Jurkat, Clone E6-1 (cell line): ENCODE measurements at regions not wholly inside any gene's neighbourhood (a gene's known extent, or its start where the extent isn't known, plus 50 kb on each side); places are given as distances from the start of the nearest gene placed in this dataset.

Source experiments
- DNase-seq: peaks from one replicate; pipeline ENCODE4 v3.0.0-alpha.2; 2011; ENCODE audit warnings: low read depth, low spot score
- H3K4me3 ChIP-seq: 2 replicates; pipeline ENCODE4 v1.5.1; 2011; ENCODE audit warnings: mild to moderate bottlenecking, low read length, control low read depth, moderate library complexity

DNA sequence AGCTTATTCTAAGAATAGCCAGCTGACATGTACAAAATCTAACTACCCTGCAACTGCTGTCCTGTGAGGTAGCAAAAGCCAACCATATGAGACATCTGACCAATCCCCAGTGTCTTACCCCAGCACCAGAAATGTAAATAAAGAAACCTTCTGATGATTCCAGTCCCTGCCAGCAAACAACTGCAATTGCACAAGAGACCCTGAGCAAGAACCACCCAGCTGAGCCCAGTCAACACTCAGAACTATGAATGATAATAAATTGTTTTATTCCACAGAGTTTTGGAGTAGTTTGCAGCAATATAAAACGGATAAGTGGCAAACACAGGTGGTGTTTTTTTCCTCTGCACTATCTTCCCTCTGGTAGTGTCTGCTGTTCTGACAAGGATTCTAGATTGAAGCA, 94.9 kb downstream of the ERCC5 start:
- H3K4me3 ChIP-seq = no peak overlapping the region
- DNase-seq = no peak

DNA sequence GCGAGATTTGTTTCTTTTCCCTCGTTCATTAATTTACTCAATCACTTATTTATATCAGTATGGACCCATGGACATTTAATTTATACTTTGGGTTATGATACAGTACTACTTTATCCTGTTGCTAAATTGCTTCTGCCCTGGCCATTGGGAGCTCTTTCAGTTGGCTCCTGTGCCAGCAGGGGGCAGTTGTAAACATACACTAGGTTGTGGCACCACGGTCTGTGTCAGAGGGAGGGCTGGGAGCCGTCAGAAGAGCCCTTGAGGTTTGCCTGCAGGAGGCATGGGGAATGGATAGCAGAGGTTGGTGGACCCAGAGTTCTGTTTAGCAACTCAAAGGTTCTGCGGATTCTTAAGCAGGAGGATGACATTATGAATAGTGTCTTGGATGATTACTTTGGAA, 94.3 kb downstream of the ERCC5 start:
- no peak for DNase-seq
- no peak overlapping the region for H3K4me3 ChIP-seq

DNA sequence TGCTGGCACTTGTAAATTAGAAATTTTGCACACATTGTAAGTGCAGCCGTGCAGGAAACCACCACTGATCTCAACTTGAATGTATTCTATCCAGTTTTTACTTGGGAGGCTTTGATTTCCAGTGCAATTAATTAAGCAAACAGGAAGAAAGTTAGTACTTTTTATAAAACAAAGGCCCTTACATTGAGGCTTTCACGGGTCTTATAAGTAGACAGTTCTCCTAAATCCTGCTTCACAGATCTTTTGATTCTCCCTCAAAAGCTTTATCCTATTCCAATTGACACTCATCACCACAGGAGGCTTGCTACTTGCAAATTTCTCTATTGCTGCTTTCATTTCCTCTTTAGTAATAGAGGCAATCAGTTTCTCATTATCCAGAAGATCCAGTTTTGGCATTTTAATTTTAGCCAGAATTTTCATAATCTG, 90.1 kb downstream of the ERCC5 start:
- no peak for DNase-seq
- H3K4me3 ChIP-seq = no peak overlapping the region

DNA sequence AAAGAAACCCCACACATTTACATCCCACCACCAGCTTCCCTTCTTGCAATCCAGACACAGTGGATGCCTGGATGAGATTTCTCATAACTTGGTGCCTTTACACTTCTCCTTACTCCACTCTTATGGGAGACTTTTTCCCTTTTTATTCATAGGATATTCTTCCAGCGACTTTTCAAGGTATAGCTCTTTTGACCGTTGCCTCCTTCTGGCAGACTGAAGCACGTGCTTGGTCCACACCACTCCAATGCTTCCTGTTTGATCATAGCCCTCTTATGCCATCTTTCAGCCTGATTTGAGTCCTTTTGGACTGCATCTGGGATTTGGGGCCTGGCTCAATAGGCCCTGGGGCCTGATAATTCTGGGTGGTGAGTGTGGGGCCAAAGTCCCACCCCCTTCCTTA, 87.7 kb downstream of the ERCC5 start:
- H3K4me3 ChIP-seq = no peak overlapping the region
- no peak for DNase-seq

DNA sequence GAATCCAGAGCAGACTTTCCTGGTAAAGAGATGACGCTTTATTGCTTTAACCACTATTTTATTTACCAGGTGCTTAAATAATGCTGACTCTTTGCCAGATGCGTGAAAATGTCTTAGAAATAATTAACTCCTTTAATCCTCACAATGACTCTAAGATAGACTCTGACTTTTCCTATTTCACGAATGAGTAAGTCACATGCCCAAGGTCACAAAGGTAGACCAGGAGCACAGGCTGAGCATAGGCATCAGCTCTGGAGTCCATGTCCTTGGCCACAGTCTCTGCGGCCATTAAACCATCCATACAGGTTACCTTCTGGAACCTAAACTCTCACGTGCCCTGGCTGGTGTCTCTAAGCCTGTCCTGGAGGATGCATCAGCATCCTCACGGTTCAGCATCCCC, 87.3 kb downstream of the ERCC5 start:
- no peak for DNase-seq
- no peak overlapping the region for H3K4me3 ChIP-seq

DNA sequence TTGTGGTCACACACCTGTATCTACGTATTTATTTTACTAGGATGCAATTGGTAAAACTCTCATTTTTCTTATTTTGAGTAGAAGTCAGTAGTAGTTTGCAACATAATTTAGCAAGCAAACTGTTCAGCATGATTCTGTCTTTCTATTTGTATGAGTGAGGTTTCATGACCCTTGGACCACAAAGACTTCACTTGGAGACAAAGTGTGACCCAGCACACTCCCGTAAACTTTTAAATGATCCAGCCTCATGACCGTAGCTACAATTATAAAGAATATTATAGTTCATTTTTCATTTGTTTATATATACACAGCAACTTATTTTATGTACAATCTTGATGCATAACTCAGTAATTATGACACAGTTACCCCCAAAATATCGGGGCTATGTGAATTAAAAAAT, 86.5 kb downstream of the ERCC5 start:
- DNase-seq = no peak

DNA sequence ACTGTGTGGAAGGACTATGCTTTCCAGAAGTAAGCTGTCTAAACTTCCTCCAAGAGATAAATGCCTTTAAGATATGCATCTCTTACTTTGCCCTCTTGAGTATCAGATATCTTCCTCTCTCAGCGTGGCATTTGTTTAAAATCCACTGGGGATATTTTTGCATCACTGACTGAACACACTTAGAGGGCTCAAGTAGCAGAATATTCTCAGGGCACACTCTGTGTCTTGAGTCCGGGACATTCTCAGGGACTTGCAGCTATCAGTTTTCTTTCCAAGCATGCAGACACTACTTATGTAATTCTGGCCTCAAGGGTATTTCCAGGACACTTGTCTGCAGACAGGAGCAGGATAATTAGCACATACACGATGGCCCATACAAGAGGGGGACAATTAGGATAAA, 84.7 kb downstream of the ERCC5 start:
- no peak overlapping the region for H3K4me3 ChIP-seq
- no peak for DNase-seq

More for the DNA sequence above, 86.5 kb downstream of the ERCC5 start:
- H3K4me3 ChIP-seq = no peak overlapping the region

DNA sequence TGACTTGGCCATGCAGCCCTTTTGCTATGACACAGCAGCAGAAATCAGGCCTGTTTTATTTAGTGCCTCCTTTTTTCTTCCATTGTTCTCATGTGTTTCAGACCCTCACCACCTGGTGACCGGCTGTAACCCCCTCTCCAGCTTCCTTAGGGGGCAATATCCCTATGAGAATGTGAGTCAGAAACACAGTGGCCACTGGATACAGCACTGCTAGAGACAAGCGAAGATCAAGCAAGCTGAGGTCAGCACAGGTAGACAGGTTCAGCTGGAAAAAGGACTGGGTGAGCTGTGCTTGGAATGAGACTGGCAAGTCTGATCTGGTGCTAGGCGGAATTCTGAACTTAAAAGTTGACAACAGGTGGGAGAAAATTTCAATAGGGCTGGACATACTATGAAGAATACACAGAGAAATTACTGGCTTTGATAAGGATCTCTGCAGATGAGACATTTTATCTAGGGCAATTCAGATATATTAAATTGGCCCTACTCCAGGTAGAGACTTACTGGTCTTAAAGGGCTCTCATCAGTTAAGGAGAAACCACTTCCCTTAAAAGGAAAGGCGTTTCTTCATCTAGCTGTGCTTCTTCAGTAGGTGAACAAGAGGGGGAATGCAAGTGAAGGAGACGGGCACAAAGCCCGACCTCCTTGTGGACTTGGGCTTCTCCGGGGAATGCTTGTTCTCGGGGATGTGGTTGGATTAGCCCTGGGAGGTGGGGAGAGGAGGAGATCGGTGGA, 83.3 kb downstream of the ERCC5 start:
- no peak overlapping the region for H3K4me3 ChIP-seq
- DNase-seq = peak; percentile 24
